Chondrocyte (in vitro differentiated cells): ENCODE measurements at regions not wholly inside any gene's neighbourhood (a gene's known extent, or its start where the extent isn't known, plus 50 kb on each side); places are given as distances from the start of the nearest gene placed in this dataset.

Experiments used
- DNase-seq: peaks from one replicate; pipeline ENCODE4 v3.0.0; 2021; ENCODE audit warnings: mixed read lengths, low spot score
- H3K27ac Mint-ChIP-seq: one replicate; pipeline ENCODE4 v1.8.0; 2021; ENCODE audit warnings: mild to moderate bottlenecking, moderate library complexity, mixed read lengths; ENCODE audit not compliant: unreplicated experiment
- H3K27me3 Mint-ChIP-seq: 2 replicates; pipeline ENCODE4 v1.8.0; 2021; ENCODE audit warnings: low read depth, mixed read lengths
- H3K36me3 Mint-ChIP-seq: 2 replicates; pipeline ENCODE4 v1.8.0; 2021; ENCODE audit warnings: low read depth, mixed read lengths
- H3K4me1 Mint-ChIP-seq: 2 replicates; pipeline ENCODE4 v1.8.0; 2021; ENCODE audit warnings: low read depth, mild to moderate bottlenecking, mixed read lengths
- H3K4me3 Mint-ChIP-seq: one replicate; pipeline ENCODE4 v1.8.0; 2021; ENCODE audit warnings: mild to moderate bottlenecking, moderate library complexity, mixed read lengths; ENCODE audit not compliant: unreplicated experiment
- H3K9me3 Mint-ChIP-seq: 2 replicates; pipeline ENCODE4 v1.8.0; 2021; ENCODE audit warnings: low read depth, mixed read lengths
- TF ChIP-seq, protein P1 (sequence below): fragments of 200-600 bp; sonication (generic); IDR thresholded peaks from 2 replicates; pipeline ENCODE4 v1.5.0; 2021; ENCODE audit warnings: antibody characterized with exemption, mild to moderate bottlenecking, moderate library complexity

GRCh38 chr6:144867761-144868160 lies 582.6 kb downstream of the UTRN start:
- Mint-ChIP-seq H3K4me1 (peaks cover 3% of the 10 kb centered on the region), H3K9me3 (peaks cover 8% of the 10 kb centered on the region), H3K27me3 (no peaks in the 10 kb centered on the region), H3K27ac (no peak overlapping the region), H3K4me3 (no peak overlapping the region), H3K36me3 (peaks cover 2% of the 10 kb centered on the region)
- DNase-seq, result no peak
- TF ChIP-seq, protein P1, sequence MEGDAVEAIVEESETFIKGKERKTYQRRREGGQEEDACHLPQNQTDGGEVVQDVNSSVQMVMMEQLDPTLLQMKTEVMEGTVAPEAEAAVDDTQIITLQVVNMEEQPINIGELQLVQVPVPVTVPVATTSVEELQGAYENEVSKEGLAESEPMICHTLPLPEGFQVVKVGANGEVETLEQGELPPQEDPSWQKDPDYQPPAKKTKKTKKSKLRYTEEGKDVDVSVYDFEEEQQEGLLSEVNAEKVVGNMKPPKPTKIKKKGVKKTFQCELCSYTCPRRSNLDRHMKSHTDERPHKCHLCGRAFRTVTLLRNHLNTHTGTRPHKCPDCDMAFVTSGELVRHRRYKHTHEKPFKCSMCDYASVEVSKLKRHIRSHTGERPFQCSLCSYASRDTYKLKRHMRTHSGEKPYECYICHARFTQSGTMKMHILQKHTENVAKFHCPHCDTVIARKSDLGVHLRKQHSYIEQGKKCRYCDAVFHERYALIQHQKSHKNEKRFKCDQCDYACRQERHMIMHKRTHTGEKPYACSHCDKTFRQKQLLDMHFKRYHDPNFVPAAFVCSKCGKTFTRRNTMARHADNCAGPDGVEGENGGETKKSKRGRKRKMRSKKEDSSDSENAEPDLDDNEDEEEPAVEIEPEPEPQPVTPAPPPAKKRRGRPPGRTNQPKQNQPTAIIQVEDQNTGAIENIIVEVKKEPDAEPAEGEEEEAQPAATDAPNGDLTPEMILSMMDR, result no peak

- no peak overlapping the region for H3K27ac Mint-ChIP-seq
- H3K27me3 Mint-ChIP-seq, result no peaks in the 10 kb centered on the region
- H3K4me3 Mint-ChIP-seq, result no peak overlapping the region
- H3K9me3 Mint-ChIP-seq, result no peaks in the 10 kb centered on the region
- TF ChIP-seq, protein P1, result no peak
- DNase-seq, result no peak
- H3K36me3 Mint-ChIP-seq, result no peaks in the 10 kb centered on the region
- H3K4me1 Mint-ChIP-seq, result peaks cover 3% of the 10 kb centered on the region
Observed at GRCh38 chr6:144870782-144871181, 585.6 kb downstream of the UTRN start.

- TF ChIP-seq, protein P1, result no peak
- Mint-ChIP-seq H3K4me3 (no peak overlapping the region), H3K36me3 (no peaks in the 10 kb centered on the region), H3K27ac (no peak overlapping the region), H3K9me3 (no peaks in the 10 kb centered on the region), H3K4me1 (no peaks in the 10 kb centered on the region), H3K27me3 (no peaks in the 10 kb centered on the region)
- DNase-seq, result no peak
Observed at GRCh38 chr6:144873623-144874378, 588.7 kb downstream of the UTRN start.

- H3K36me3 Mint-ChIP-seq, result no peaks in the 10 kb centered on the region
- no peak for DNase-seq
- TF ChIP-seq, protein P1, result no peak
- peaks cover 6% of the 10 kb centered on the region for H3K4me1 Mint-ChIP-seq
- no peaks in the 10 kb centered on the region for H3K27me3 Mint-ChIP-seq
- no peaks in the 10 kb centered on the region for H3K9me3 Mint-ChIP-seq
- no peak overlapping the region for H3K4me3 Mint-ChIP-seq
- H3K27ac Mint-ChIP-seq, result no peak overlapping the region
Observed at GRCh38 chr6:144876689-144877088, 591.6 kb downstream of the UTRN start.

- TF ChIP-seq, protein P1, result no peak
- no peak overlapping the region for H3K4me3 Mint-ChIP-seq
- H3K27ac Mint-ChIP-seq, result no peak overlapping the region
- H3K36me3 Mint-ChIP-seq, result no peaks in the 10 kb centered on the region
- H3K4me1 Mint-ChIP-seq, result peaks cover 6% of the 10 kb centered on the region
- H3K9me3 Mint-ChIP-seq, result no peaks in the 10 kb centered on the region
- H3K27me3 Mint-ChIP-seq, result no peaks in the 10 kb centered on the region
- no peak for DNase-seq
Observed at GRCh38 chr6:144877118-144877517, 592.0 kb downstream of the UTRN start.
